Neural cell (in vitro differentiated cells): ENCODE measurements at regions not wholly inside any gene's neighbourhood (a gene's known extent, or its start where the extent isn't known, plus 50 kb on each side); places are given as distances from the start of the nearest gene placed in this dataset.

Source experiments
- H2AFZ ChIP-seq: fragments of 200-600, 300-800 bp; sonication (generic), shearing (Covaris generic); 2 replicates; pipeline ENCODE4 v1.6.0; 2014; ENCODE audit warnings: low read depth, mild to moderate bottlenecking, antibody characterized with exemption, low read length, moderate library complexity
- H3F3A ChIP-seq: fragments of 200-600 bp; shearing (Covaris generic); 2 replicates; pipeline ENCODE4 v1.6.1; 2016; ENCODE audit warnings: mild to moderate bottlenecking, moderate library complexity, mixed read lengths, antibody characterized with exemption, low read length; ENCODE audit not compliant: insufficient read depth, poor library complexity, severe bottlenecking
- H3K27ac ChIP-seq: fragments of 200-600, 300-800 bp; sonication (generic), shearing (Covaris generic); 2 replicates; pipeline ENCODE4 v1.5.1; 2014; ENCODE audit warnings: mild to moderate bottlenecking, low read length, moderate library complexity
- H3K27me3 ChIP-seq: fragments of 300-800, 200-600 bp; sonication (generic), shearing (Covaris generic); 2 replicates; pipeline ENCODE4 v1.6.0; 2014; ENCODE audit warnings: mild to moderate bottlenecking, low read depth, low read length, moderate library complexity; ENCODE audit not compliant: insufficient read depth
- H3K36me3 ChIP-seq: fragments of 300-800, 200-600 bp; sonication (generic), shearing (Covaris generic); 2 replicates; pipeline ENCODE4 v1.5.1; 2014; ENCODE audit warnings: mild to moderate bottlenecking, antibody characterized with exemption, low read length, moderate library complexity; ENCODE audit not compliant: insufficient read depth
- H3K4me2 ChIP-seq: fragments of 300-800, 200-600 bp; sonication (generic), shearing (Covaris generic); 2 replicates; pipeline ENCODE4 v1.6.0; 2014; ENCODE audit warnings: mild to moderate bottlenecking, low read length
- H3K4me3 ChIP-seq: fragments of 300-800, 200-600 bp; sonication (generic), shearing (Covaris generic); 2 replicates; pipeline ENCODE4 v1.5.1; 2014; ENCODE audit warnings: mild to moderate bottlenecking, low read length, moderate library complexity
- H3K79me2 ChIP-seq: fragments of 200-600 bp; shearing (Covaris generic); replicated peaks from 2 replicates; pipeline ENCODE4 v1.6.0; 2014; ENCODE audit warnings: mild to moderate bottlenecking, low read length, moderate library complexity; ENCODE audit not compliant: insufficient read depth
- H3K9ac ChIP-seq: fragments of 300-800, 200-600 bp; sonication (generic), shearing (Covaris generic); 2 replicates; pipeline ENCODE4 v1.6.1; 2016; ENCODE audit warnings: mild to moderate bottlenecking, low read length, mixed read lengths
- H3K9me2 ChIP-seq: fragments of 200-600 bp; shearing (Covaris generic); 2 replicates; pipeline ENCODE4 v1.6.1; 2016; ENCODE audit warnings: mild to moderate bottlenecking, low read length, mixed read lengths; ENCODE audit not compliant: insufficient read depth
- H3K9me3 ChIP-seq: fragments of 200-600, 300-800 bp; sonication (generic), shearing (Covaris generic); 2 replicates; pipeline ENCODE4 v1.6.1; 2016; ENCODE audit warnings: mild to moderate bottlenecking, mixed run types, low read length, moderate library complexity, mixed read lengths
- H4K20me1 ChIP-seq: fragments of 200-600 bp; shearing (Covaris generic); 2 replicates; pipeline ENCODE4 v1.6.1; 2016; ENCODE audit warnings: mild to moderate bottlenecking, mixed run types; ENCODE audit not compliant: insufficient read depth
- EP300 ChIP-seq: fragments of 450-650 bp; conservative IDR thresholded peaks from 2 replicates; pipeline ENCODE4 v1.6.1; 2014; ENCODE audit warnings: antibody characterized with exemption, mild to moderate bottlenecking, moderate library complexity; ENCODE audit not compliant: poor library complexity, severe bottlenecking
- EZH2 ChIP-seq: fragments of 200-600, 300-800 bp; shearing (Covaris generic), sonication (generic); IDR thresholded peaks from 2 replicates; pipeline ENCODE4 v1.6.1; 2014; ENCODE audit warnings: antibody characterized with exemption, low read length, borderline replicate concordance, mild to moderate bottlenecking; ENCODE audit not compliant: insufficient read depth, poor library complexity, severe bottlenecking
- MXI1 ChIP-seq: fragments of 450-650 bp; conservative IDR thresholded peaks from 2 replicates; pipeline ENCODE4 v1.6.1; 2014; ENCODE audit warnings: antibody characterized with exemption, mild to moderate bottlenecking; ENCODE audit not compliant: poor library complexity, severe bottlenecking
- POLR2AphosphoS5 ChIP-seq: IDR thresholded peaks from 2 replicates; pipeline ENCODE4 v1.6.1; 2012
- RAD21 ChIP-seq: fragments of 450-650 bp; conservative IDR thresholded peaks from 2 replicates; pipeline ENCODE4 v1.6.1; 2014; ENCODE audit warnings: antibody characterized with exemption, mild to moderate bottlenecking, moderate library complexity
- SMC3 ChIP-seq: fragments of 450-650 bp; conservative IDR thresholded peaks from 2 replicates; pipeline ENCODE4 v1.6.1; 2014; ENCODE audit warnings: antibody characterized with exemption, mild to moderate bottlenecking, moderate library complexity; ENCODE audit not compliant: poor library complexity
- TAF1 ChIP-seq: IDR thresholded peaks from 2 replicates; pipeline ENCODE4 v1.6.1; 2012; ENCODE audit warnings: low read depth
- TF ChIP-seq, protein P1 (sequence below): fragments of 450-650 bp; IDR thresholded peaks from 2 replicates; pipeline ENCODE4 v1.5.1; 2014; ENCODE audit warnings: antibody characterized with exemption, mild to moderate bottlenecking, moderate library complexity; ENCODE audit not compliant: poor library complexity, severe bottlenecking
- TF ChIP-seq, protein P2 (sequence below): IDR thresholded peaks from 2 replicates; pipeline ENCODE4 v1.6.1; 2012; ENCODE audit warnings: borderline replicate concordance

DNA sequence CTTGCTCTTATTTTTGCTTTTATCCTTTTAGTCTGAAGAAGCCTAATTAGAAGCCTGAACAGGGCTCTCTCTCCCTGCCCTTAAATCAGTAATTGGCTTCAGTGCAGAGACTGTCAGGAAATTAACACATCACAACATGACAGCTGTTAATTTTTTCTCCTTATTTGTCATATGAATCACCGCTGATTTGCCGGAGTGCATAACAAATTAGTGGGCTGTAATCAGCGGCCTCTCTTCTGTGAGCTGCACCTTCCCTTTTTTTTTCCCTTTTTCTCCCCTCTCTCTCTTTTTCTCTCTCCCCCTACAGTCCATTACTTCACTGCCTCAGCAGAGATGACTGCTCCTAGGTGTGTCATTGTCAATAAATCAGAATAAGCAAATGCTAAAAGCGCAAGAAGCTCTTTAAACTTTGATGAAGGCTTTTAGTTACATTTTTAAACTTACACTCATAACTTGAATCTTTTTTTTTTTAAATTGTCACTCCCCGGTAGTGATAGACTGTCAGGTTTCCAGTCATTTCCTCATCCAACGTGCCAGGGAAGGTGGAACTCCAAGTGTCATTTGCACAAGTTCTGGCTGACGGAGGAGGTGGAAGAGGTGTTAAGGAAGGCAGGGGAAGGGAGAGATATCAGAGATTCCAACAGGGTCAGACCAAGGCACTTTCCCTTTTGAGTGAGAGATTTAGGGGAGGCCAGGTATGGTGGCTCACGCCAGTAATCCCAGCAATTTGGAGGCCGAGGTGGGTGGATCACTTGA lies 197.1 kb upstream of the TSHZ3 start:
- H3K9me2 ChIP-seq: no peaks in the 10 kb centered on the region
- H3K4me2 ChIP-seq: peak overlapping the region; percentile 38
- no peaks in the 10 kb centered on the region for H3K9me3 ChIP-seq
- peaks cover 3% of the 10 kb centered on the region for H3K27me3 ChIP-seq
- no peak overlapping the region for H3K27ac ChIP-seq
- H3K79me2 ChIP-seq: no peaks in the 10 kb centered on the region
- no peaks in the 10 kb centered on the region for H3F3A ChIP-seq
- H4K20me1 ChIP-seq: no peaks in the 10 kb centered on the region
- TF ChIP-seq, protein P1, sequence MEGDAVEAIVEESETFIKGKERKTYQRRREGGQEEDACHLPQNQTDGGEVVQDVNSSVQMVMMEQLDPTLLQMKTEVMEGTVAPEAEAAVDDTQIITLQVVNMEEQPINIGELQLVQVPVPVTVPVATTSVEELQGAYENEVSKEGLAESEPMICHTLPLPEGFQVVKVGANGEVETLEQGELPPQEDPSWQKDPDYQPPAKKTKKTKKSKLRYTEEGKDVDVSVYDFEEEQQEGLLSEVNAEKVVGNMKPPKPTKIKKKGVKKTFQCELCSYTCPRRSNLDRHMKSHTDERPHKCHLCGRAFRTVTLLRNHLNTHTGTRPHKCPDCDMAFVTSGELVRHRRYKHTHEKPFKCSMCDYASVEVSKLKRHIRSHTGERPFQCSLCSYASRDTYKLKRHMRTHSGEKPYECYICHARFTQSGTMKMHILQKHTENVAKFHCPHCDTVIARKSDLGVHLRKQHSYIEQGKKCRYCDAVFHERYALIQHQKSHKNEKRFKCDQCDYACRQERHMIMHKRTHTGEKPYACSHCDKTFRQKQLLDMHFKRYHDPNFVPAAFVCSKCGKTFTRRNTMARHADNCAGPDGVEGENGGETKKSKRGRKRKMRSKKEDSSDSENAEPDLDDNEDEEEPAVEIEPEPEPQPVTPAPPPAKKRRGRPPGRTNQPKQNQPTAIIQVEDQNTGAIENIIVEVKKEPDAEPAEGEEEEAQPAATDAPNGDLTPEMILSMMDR: no peak
- TF ChIP-seq RAD21: no peak
- TF ChIP-seq POLR2AphosphoS5: no peak
- TF ChIP-seq EP300: no peak
- no peak for TF ChIP-seq MXI1
- no peak for TF ChIP-seq EZH2
- TF ChIP-seq SMC3: no peak
- no peak for TF ChIP-seq TAF1
- TF ChIP-seq, protein P2, sequence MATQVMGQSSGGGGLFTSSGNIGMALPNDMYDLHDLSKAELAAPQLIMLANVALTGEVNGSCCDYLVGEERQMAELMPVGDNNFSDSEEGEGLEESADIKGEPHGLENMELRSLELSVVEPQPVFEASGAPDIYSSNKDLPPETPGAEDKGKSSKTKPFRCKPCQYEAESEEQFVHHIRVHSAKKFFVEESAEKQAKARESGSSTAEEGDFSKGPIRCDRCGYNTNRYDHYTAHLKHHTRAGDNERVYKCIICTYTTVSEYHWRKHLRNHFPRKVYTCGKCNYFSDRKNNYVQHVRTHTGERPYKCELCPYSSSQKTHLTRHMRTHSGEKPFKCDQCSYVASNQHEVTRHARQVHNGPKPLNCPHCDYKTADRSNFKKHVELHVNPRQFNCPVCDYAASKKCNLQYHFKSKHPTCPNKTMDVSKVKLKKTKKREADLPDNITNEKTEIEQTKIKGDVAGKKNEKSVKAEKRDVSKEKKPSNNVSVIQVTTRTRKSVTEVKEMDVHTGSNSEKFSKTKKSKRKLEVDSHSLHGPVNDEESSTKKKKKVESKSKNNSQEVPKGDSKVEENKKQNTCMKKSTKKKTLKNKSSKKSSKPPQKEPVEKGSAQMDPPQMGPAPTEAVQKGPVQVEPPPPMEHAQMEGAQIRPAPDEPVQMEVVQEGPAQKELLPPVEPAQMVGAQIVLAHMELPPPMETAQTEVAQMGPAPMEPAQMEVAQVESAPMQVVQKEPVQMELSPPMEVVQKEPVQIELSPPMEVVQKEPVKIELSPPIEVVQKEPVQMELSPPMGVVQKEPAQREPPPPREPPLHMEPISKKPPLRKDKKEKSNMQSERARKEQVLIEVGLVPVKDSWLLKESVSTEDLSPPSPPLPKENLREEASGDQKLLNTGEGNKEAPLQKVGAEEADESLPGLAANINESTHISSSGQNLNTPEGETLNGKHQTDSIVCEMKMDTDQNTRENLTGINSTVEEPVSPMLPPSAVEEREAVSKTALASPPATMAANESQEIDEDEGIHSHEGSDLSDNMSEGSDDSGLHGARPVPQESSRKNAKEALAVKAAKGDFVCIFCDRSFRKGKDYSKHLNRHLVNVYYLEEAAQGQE: no peak
- H2AFZ ChIP-seq: no peak overlapping the region
- H3K4me3 ChIP-seq: no peak overlapping the region
- no peaks in the 10 kb centered on the region for H3K36me3 ChIP-seq
- H3K9ac ChIP-seq: no peak overlapping the region

GRCh38 chr19:31548941-31549340 lies 199.7 kb upstream of the TSHZ3 start:
- H3K4me2 ChIP-seq: no peak overlapping the region
- H2AFZ ChIP-seq: no peak overlapping the region
- no peaks in the 10 kb centered on the region for H3K79me2 ChIP-seq
- no peak overlapping the region for H3K27ac ChIP-seq
- H3K36me3 ChIP-seq: no peaks in the 10 kb centered on the region
- H3K27me3 ChIP-seq: no peaks in the 10 kb centered on the region
- no peaks in the 10 kb centered on the region for H4K20me1 ChIP-seq
- no peaks in the 10 kb centered on the region for H3F3A ChIP-seq
- H3K9ac ChIP-seq: no peak overlapping the region
- no peaks in the 10 kb centered on the region for H3K9me3 ChIP-seq
- H3K4me3 ChIP-seq: no peak overlapping the region
- TF ChIP-seq SMC3: no peak
- TF ChIP-seq POLR2AphosphoS5: no peak
- no peak for TF ChIP-seq EP300
- TF ChIP-seq EZH2: no peak
- TF ChIP-seq, protein P1: no peak
- TF ChIP-seq MXI1: no peak
- no peak for TF ChIP-seq TAF1
- TF ChIP-seq, protein P2: no peak
- TF ChIP-seq RAD21: no peak
- no peaks in the 10 kb centered on the region for H3K9me2 ChIP-seq
